ENCODE measurements at regions not wholly inside any gene's neighbourhood (a gene's known extent, or its start where the extent isn't known, plus 50 kb on each side); places are given as distances from the start of the nearest gene placed in this dataset.

DNA sequence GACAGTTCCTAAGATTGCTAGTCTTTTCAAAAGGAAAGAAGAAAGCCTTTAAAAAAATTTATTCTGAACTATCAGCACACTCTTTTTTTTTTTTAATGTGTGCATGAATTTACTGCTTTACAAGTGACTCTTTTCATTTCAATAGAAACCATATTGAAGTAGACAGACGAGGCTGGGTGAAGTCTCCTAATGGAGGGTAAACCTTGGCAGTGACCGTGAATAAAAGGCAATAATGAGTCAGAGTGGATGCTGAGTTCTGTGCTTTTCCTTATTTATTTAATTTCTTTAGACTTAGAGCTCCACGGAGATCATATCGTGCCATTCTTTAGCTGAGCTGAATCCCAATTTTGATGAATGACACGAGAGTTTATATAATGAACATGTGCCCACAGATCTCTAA, 196.9 kb downstream of the PRL start:
- DNase-seq (ENCODE audit: low read depth in 1 of 2, low spot score in 1 of 2) (no peak), ATAC-seq (no peak), FAIRE-seq (no peak)
- Histone ChIP-seq H3K4me3 (no peak overlapping the region), H3K4me1 (no peaks in the 10 kb centered on the region), H3K9me3 (0 out of 3 replicates have a peak, but pooled peaks cover 2% of the 10 kb centered on the region), H3K4me2 (no peak overlapping the region), H3K27ac (no peak overlapping the region)
- TF ChIP-seq ZC3H11A (IDR thresholded peaks at IDR 0.05) = no peak
- ChIA-PET POLR2A (no interaction called here), CTCF (no interaction called here)
- WGBS (ENCODE audit: missing lambda C conversion rate) = 73% methylated on average over 5 of the region's 5 CpGs

DNA sequence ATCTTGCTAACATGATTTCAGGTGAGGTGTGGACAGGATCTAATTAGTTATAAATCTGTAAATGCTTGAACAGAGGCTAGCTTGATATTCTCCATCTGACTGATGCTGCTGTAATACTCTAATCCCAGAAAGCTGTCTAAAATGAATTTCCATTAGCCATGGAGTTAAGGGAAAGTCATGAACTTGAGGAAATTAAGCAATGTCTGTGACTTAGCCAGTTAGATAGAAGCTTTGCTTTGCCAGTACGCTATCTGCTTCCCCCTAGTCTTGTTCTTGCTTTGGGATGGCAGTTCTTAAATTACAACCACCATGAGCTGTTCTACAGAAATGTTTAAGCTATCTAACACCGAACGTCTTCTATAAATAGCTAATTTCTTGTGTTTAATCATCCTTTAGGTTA, 195.7 kb downstream of the PRL start:
- no peak overlapping the region for H3K4me2 ChIP-seq
- DNase-seq (ENCODE audit: low read depth in 1 of 2, low spot score in 1 of 2) = no peak
- no peak overlapping the region for H3K27ac ChIP-seq
- no peak for ATAC-seq
- H3K4me3 ChIP-seq = no peak overlapping the region
- H3K4me1 ChIP-seq = no peaks in the 10 kb centered on the region
- H3K9me3 ChIP-seq = 0 out of 3 replicates have a peak, but pooled peaks cover 2% of the 10 kb centered on the region
- no peak for FAIRE-seq
- ChIA-PET POLR2A (no interaction called here), CTCF (no interaction called here)
- TF ChIP-seq EHF (CRISPR knock-in tag; IDR thresholded peaks at IDR 0.05) (no peak), HOXA7 (CRISPR knock-in tag; IDR thresholded peaks at IDR 0.05) (no peak), POLR2A (IDR thresholded peaks at IDR 0.05; ENCODE audit: low read length) (no peak), SREBF2 (IDR thresholded peaks at IDR 0.05) (no peak), POLR2AphosphoS2 (conservative IDR thresholded peaks at IDR 0.05; ENCODE audit: low read length) (no peak), CBX2 (IDR thresholded peaks at IDR 0.05; ENCODE audit: borderline replicate concordance, low read depth) (no peak)
- TF ChIP-seq, protein P1, sequence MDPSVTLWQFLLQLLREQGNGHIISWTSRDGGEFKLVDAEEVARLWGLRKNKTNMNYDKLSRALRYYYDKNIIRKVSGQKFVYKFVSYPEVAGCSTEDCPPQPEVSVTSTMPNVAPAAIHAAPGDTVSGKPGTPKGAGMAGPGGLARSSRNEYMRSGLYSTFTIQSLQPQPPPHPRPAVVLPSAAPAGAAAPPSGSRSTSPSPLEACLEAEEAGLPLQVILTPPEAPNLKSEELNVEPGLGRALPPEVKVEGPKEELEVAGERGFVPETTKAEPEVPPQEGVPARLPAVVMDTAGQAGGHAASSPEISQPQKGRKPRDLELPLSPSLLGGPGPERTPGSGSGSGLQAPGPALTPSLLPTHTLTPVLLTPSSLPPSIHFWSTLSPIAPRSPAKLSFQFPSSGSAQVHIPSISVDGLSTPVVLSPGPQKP (IDR thresholded peaks at IDR 0.05; ENCODE audit: low read depth, low read length) = no peak
- TF ChIP-seq, protein P2, sequence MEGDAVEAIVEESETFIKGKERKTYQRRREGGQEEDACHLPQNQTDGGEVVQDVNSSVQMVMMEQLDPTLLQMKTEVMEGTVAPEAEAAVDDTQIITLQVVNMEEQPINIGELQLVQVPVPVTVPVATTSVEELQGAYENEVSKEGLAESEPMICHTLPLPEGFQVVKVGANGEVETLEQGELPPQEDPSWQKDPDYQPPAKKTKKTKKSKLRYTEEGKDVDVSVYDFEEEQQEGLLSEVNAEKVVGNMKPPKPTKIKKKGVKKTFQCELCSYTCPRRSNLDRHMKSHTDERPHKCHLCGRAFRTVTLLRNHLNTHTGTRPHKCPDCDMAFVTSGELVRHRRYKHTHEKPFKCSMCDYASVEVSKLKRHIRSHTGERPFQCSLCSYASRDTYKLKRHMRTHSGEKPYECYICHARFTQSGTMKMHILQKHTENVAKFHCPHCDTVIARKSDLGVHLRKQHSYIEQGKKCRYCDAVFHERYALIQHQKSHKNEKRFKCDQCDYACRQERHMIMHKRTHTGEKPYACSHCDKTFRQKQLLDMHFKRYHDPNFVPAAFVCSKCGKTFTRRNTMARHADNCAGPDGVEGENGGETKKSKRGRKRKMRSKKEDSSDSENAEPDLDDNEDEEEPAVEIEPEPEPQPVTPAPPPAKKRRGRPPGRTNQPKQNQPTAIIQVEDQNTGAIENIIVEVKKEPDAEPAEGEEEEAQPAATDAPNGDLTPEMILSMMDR (IDR thresholded peaks at IDR 0.05) = no peak
- 96% methylated on average over 3 of the region's 3 CpGs for WGBS (ENCODE audit: missing lambda C conversion rate)

DNA sequence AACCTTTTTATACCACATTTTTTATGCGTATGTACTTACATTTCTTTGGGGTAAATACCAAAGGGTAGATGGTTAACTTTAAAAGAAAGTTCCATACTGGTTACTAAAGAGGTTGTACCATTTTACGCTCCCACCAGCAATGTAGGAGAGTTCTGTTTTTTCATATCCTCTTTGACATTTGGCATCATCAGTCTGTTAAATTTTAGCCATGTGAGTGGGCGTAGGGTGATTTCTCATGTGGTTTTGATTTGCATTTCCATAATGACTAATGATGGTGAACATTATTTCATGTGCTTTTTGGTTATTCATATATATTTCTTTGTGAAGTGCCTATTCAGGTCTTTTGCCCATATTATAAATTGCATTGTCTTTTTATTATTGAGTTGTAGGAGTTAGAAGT, 194.2 kb downstream of the PRL start:
- POLR2A ChIA-PET = no interaction called here
- TF ChIP-seq BHLHE40 (IDR thresholded peaks at IDR 0.05; ENCODE audit: low read depth, low read length) = no peak
- TF ChIP-seq ZSCAN20 (CRISPR knock-in tag; IDR thresholded peaks at IDR 0.05) = no peak
- no peak for TF ChIP-seq JUNB (IDR thresholded peaks at IDR 0.05)
- TF ChIP-seq HOXA7 (CRISPR knock-in tag; IDR thresholded peaks at IDR 0.05) = no peak
- TF ChIP-seq POLR2A (IDR thresholded peaks at IDR 0.05; ENCODE audit: low read length) = no peak
- TF ChIP-seq EP300 (IDR thresholded peaks at IDR 0.05) = no peak
- no peak for TF ChIP-seq NPAS2 (CRISPR knock-in tag; IDR thresholded peaks at IDR 0.05; ENCODE audit: borderline replicate concordance)
- no peak for TF ChIP-seq KDM1A (IDR thresholded peaks at IDR 0.05; ENCODE audit: low read depth)
- TF ChIP-seq, protein P3, sequence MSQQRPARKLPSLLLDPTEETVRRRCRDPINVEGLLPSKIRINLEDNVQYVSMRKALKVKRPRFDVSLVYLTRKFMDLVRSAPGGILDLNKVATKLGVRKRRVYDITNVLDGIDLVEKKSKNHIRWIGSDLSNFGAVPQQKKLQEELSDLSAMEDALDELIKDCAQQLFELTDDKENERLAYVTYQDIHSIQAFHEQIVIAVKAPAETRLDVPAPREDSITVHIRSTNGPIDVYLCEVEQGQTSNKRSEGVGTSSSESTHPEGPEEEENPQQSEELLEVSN (IDR thresholded peaks at IDR 0.05; ENCODE audit: borderline replicate concordance, low read depth) = no peak
- no peak for TF ChIP-seq HEYL (CRISPR knock-in tag; IDR thresholded peaks at IDR 0.05)
- TF ChIP-seq CBX8 (IDR thresholded peaks at IDR 0.05) = no peak
- TF ChIP-seq, protein P4, sequence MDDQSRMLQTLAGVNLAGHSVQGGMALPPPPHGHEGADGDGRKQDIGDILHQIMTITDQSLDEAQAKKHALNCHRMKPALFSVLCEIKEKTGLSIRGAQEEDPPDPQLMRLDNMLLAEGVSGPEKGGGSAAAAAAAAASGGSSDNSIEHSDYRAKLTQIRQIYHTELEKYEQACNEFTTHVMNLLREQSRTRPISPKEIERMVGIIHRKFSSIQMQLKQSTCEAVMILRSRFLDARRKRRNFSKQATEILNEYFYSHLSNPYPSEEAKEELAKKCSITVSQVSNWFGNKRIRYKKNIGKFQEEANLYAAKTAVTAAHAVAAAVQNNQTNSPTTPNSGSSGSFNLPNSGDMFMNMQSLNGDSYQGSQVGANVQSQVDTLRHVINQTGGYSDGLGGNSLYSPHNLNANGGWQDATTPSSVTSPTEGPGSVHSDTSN (IDR thresholded peaks at IDR 0.05) = no peak
- TF ChIP-seq, protein P5, sequence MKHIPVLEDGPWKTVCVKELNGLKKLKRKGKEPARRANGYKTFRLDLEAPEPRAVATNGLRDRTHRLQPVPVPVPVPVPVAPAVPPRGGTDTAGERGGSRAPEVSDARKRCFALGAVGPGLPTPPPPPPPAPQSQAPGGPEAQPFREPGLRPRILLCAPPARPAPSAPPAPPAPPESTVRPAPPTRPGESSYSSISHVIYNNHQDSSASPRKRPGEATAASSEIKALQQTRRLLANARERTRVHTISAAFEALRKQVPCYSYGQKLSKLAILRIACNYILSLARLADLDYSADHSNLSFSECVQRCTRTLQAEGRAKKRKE (CRISPR knock-in tag; IDR thresholded peaks at IDR 0.05; ENCODE audit: low read depth) = no peak
- no peak for TF ChIP-seq RNF2 (IDR thresholded peaks at IDR 0.05; ENCODE audit: borderline replicate concordance, low read depth)
- no peak for FAIRE-seq
- CTCF ChIA-PET = no interaction called here
- Histone ChIP-seq H3K4me2 (no peak overlapping the region), H3K27ac (no peak overlapping the region), H3K9me3 (0 out of 3 replicates have a peak, but pooled peaks cover 2% of the 10 kb centered on the region), H3K4me1 (no peaks in the 10 kb centered on the region), H3K4me3 (no peak overlapping the region)
- ATAC-seq = no peak
- DNase-seq (ENCODE audit: low read depth in 1 of 2, low spot score in 1 of 2) = no peak
- 94% methylated on average over 3 of the region's 3 CpGs for WGBS (ENCODE audit: missing lambda C conversion rate)

Data from A549 (cell line).